A172 (cell line): ENCODE measurements at regions not wholly inside any gene's neighbourhood (a gene's known extent, or its start where the extent isn't known, plus 50 kb on each side); places are given as distances from the start of the nearest gene placed in this dataset.
A peak's percentile ranks its signal among the peaks of the same experiment; 100 is the strongest.
"Not testable (repeated sequence)": the region's sequence is repeated elsewhere in the genome, so short reads cannot be mapped to it uniquely, and the experiment has no call there.

ENCODE experiments used
- DNase-seq: peaks from one replicate; pipeline ENCODE4 v3.0.0-alpha.2; 2015; ENCODE audit warnings: low spot score

- DNase-seq: no peak
Measured at GRCh38 chr6:85016726-85017125, 252.3 kb upstream of the TBX18 start.

- DNase-seq: peak; percentile 40
Measured at GRCh38 chr6:85015396-85015990, 251.1 kb upstream of the TBX18 start.

- no peak for DNase-seq
Measured at GRCh38 chr6:85010865-85011264, 246.5 kb upstream of the TBX18 start.

GRCh38 chr6:85008296-85009009 is 244.1 kb upstream of the TBX18 start:
- DNase-seq: peak; percentile 43

GRCh38 chr6:85006362-85006761 is 242.0 kb upstream of the TBX18 start:
- DNase-seq: no peak

- DNase-seq: no peak
Measured at GRCh38 chr6:85005494-85005893, 241.1 kb upstream of the TBX18 start.

- DNase-seq: no peak
Measured at GRCh38 chr6:85004361-85004995, 240.1 kb upstream of the TBX18 start.

GRCh38 chr6:85002847-85003246 is 238.4 kb upstream of the TBX18 start:
- DNase-seq: no peak

GRCh38 chr6:85000001-85000400 is 235.6 kb upstream of the TBX18 start:
- DNase-seq: no peak

GRCh38 chr6:84998223-84998622 is 233.8 kb upstream of the TBX18 start:
- no peak for DNase-seq

GRCh38 chr6:84988766-84989165 is 224.4 kb upstream of the TBX18 start:
- not testable (repeated sequence) for DNase-seq

- not testable (repeated sequence) for DNase-seq
Measured at GRCh38 chr6:84985490-84985889, 221.1 kb upstream of the TBX18 start.

GRCh38 chr6:84979541-84979940 is 215.1 kb upstream of the TBX18 start:
- DNase-seq: no peak

GRCh38 chr6:84977363-84977705 is 212.9 kb upstream of the TBX18 start:
- DNase-seq: no peak

- no peak for DNase-seq
Measured at GRCh38 chr6:84976526-84977362, 212.3 kb upstream of the TBX18 start.

- no peak for DNase-seq
Measured at GRCh38 chr6:84975316-84975715, 210.9 kb upstream of the TBX18 start.

- DNase-seq: no peak
Measured at GRCh38 chr6:84973606-84974005, 209.2 kb upstream of the TBX18 start.

GRCh38 chr6:84967965-84968364 is 203.6 kb upstream of the TBX18 start:
- DNase-seq: no peak

GRCh38 chr6:84967389-84967788 is 203.0 kb upstream of the TBX18 start:
- DNase-seq: peak; percentile 60

- no peak for DNase-seq
Measured at GRCh38 chr6:84953111-84953755, 188.8 kb upstream of the TBX18 start.

- not testable (repeated sequence) for DNase-seq
Measured at GRCh38 chr6:84944926-84945325, 180.5 kb upstream of the TBX18 start.

- no peak for DNase-seq
Measured at GRCh38 chr6:84943905-84944304, 179.5 kb upstream of the TBX18 start.
